Activated T-cell treated with anti-CD3 and anti-CD28 coated beads, Interleukin-2, amount 50 U/mL, for 72 hours (primary cell): ENCODE measurements at regions not wholly inside any gene's neighbourhood (a gene's known extent, or its start where the extent isn't known, plus 50 kb on each side); places are given as distances from the start of the nearest gene placed in this dataset.

ENCODE experiments used
- ATAC-seq, 2 donors: fragments of 150-1000 bp; cut with Tn5 transposase; replicated peaks in 1 of 2; 2 replicates each; pipeline ENCODE4 v1.10.0; 2021; ENCODE audit warnings: moderate library complexity in 2 of 2, mild to moderate bottlenecking in 1 of 2
- DNase-seq, 2 donors: peaks; one replicate each; pipeline ENCODE4 v3.0.0; 2021 to 2022; ENCODE audit warnings: mixed read lengths in 1 of 2
- H3K27ac Mint-ChIP-seq: one replicate; pipeline ENCODE4 v1.8.0; 2022; ENCODE audit warnings: mild to moderate bottlenecking, moderate library complexity, mixed read lengths
- H3K27me3 Mint-ChIP-seq: one replicate; pipeline ENCODE4 v1.8.0; 2022; ENCODE audit warnings: low read depth, mixed read lengths
- H3K36me3 Mint-ChIP-seq, 2 donors: one replicate each; pipeline ENCODE4 v1.8.0; 2022; ENCODE audit warnings: mixed read lengths in 2 of 2, mild to moderate bottlenecking in 1 of 2; ENCODE audit not compliant: insufficient read depth in 2 of 2
- H3K4me1 Mint-ChIP-seq: one replicate; pipeline ENCODE4 v1.8.0; 2022; ENCODE audit warnings: low read depth, mixed read lengths
- H3K4me3 Mint-ChIP-seq, 2 donors: one replicate each; pipeline ENCODE4 v1.8.0; 2022; ENCODE audit warnings: mild to moderate bottlenecking in 2 of 2, mixed read lengths in 2 of 2, moderate library complexity in 2 of 2
- H3K9me3 Mint-ChIP-seq, 2 donors: one replicate each; pipeline ENCODE4 v1.8.0; 2022; ENCODE audit warnings: mixed read lengths in 2 of 2

GRCh38 chr10:111491154-111491553 lies 414.3 kb downstream of the ADRA2A start:
- peaks cover 5% of the 10 kb centered on the region in 2 donors for H3K36me3 Mint-ChIP-seq
- H3K4me1 Mint-ChIP-seq: no peaks in the 10 kb centered on the region
- DNase-seq (no peak), ATAC-seq (no peak)
- no peak overlapping the region for H3K27ac Mint-ChIP-seq
- H3K27me3 Mint-ChIP-seq: no peaks in the 10 kb centered on the region
- H3K9me3 Mint-ChIP-seq: peaks cover 19 to 21% of the 10 kb centered on the region in 2 donors
- no peak overlapping the region for H3K4me3 Mint-ChIP-seq

GRCh38 chr10:111493024-111493625 lies 416.3 kb downstream of the ADRA2A start:
- DNase-seq: no peak
- ATAC-seq: no peak
- H3K36me3 Mint-ChIP-seq: peaks cover 2% of the 10 kb centered on the region in 2 donors

GRCh38 chr10:111498560-111498959 lies 421.7 kb downstream of the ADRA2A start:
- Mint-ChIP-seq H3K4me3 (no peak overlapping the region), H3K27me3 (peaks cover 11% of the 10 kb centered on the region), H3K36me3 (no peaks in the 10 kb centered on the region), H3K4me1 (no peaks in the 10 kb centered on the region), H3K27ac (no peak overlapping the region), H3K9me3 (peaks cover 0 to 5% of the 10 kb centered on the region in 2 donors)
- DNase-seq (no peak), ATAC-seq (no peak)

More at GRCh38 chr10:111493024-111493625, 416.3 kb downstream of the ADRA2A start:
- H3K27ac Mint-ChIP-seq: no peak overlapping the region
- no peak overlapping the region for H3K4me3 Mint-ChIP-seq
- H3K9me3 Mint-ChIP-seq: peaks cover 14 to 15% of the 10 kb centered on the region in 2 donors
- no peaks in the 10 kb centered on the region for H3K4me1 Mint-ChIP-seq
- H3K27me3 Mint-ChIP-seq: peaks cover 6% of the 10 kb centered on the region

GRCh38 chr10:111504376-111504775 lies 427.5 kb downstream of the ADRA2A start:
- Mint-ChIP-seq H3K9me3 (peaks cover 0 to 7% of the 10 kb centered on the region in 2 donors), H3K27me3 (peaks cover 6% of the 10 kb centered on the region), H3K4me3 (no peak overlapping the region), H3K36me3 (no peaks in the 10 kb centered on the region), H3K27ac (no peak overlapping the region), H3K4me1 (no peaks in the 10 kb centered on the region)
- no peak for DNase-seq
- ATAC-seq: no peak

GRCh38 chr10:111506266-111507034 lies 429.6 kb downstream of the ADRA2A start:
- no peak overlapping the region for H3K4me3 Mint-ChIP-seq
- ATAC-seq (no peak), DNase-seq (no peak)
- H3K27me3 Mint-ChIP-seq: peaks cover 5% of the 10 kb centered on the region
- H3K36me3 Mint-ChIP-seq: no peaks in the 10 kb centered on the region
- peaks cover 0 to 7% of the 10 kb centered on the region in 2 donors for H3K9me3 Mint-ChIP-seq
- no peak overlapping the region for H3K27ac Mint-ChIP-seq
- no peaks in the 10 kb centered on the region for H3K4me1 Mint-ChIP-seq

GRCh38 chr10:111511751-111512150 lies 434.9 kb downstream of the ADRA2A start:
- Mint-ChIP-seq H3K36me3 (no peaks in the 10 kb centered on the region), H3K4me3 (no peak overlapping the region), H3K27ac (no peak overlapping the region), H3K9me3 (no peaks in the 10 kb centered on the region), H3K4me1 (no peaks in the 10 kb centered on the region), H3K27me3 (no peaks in the 10 kb centered on the region)
- no peak for DNase-seq
- ATAC-seq: no peak

- Mint-ChIP-seq H3K9me3 (no peaks in the 10 kb centered on the region), H3K36me3 (no peaks in the 10 kb centered on the region), H3K4me1 (no peaks in the 10 kb centered on the region), H3K27ac (no peak overlapping the region), H3K4me3 (no peak overlapping the region), H3K27me3 (no peaks in the 10 kb centered on the region)
- no peak for ATAC-seq
- DNase-seq: no peak
Observed at GRCh38 chr10:111515264-111515663, 438.4 kb downstream of the ADRA2A start.

- H3K27me3 Mint-ChIP-seq: no peaks in the 10 kb centered on the region
- ATAC-seq: no peak
- H3K4me1 Mint-ChIP-seq: no peaks in the 10 kb centered on the region
- no peak overlapping the region for H3K4me3 Mint-ChIP-seq
- no peak for DNase-seq
- no peaks in the 10 kb centered on the region for H3K36me3 Mint-ChIP-seq
- H3K27ac Mint-ChIP-seq: no peak overlapping the region
- no peaks in the 10 kb centered on the region for H3K9me3 Mint-ChIP-seq
Observed at GRCh38 chr10:111515706-111516105, 438.9 kb downstream of the ADRA2A start.

- DNase-seq (no peak), ATAC-seq (no peak)
- no peaks in the 10 kb centered on the region for H3K27me3 Mint-ChIP-seq
- no peak overlapping the region for H3K4me3 Mint-ChIP-seq
- no peaks in the 10 kb centered on the region for H3K36me3 Mint-ChIP-seq
- no peak overlapping the region for H3K27ac Mint-ChIP-seq
- H3K9me3 Mint-ChIP-seq: no peaks in the 10 kb centered on the region
- no peaks in the 10 kb centered on the region for H3K4me1 Mint-ChIP-seq
Observed at GRCh38 chr10:111516144-111516543, 439.3 kb downstream of the ADRA2A start.

GRCh38 chr10:111522141-111522540 lies 445.3 kb downstream of the ADRA2A start:
- H3K9me3 Mint-ChIP-seq: no peaks in the 10 kb centered on the region
- DNase-seq: no peak
- no peaks in the 10 kb centered on the region for H3K36me3 Mint-ChIP-seq
- H3K27ac Mint-ChIP-seq: no peak overlapping the region
- no peak for ATAC-seq
- H3K4me3 Mint-ChIP-seq: no peak overlapping the region
- no peaks in the 10 kb centered on the region for H3K27me3 Mint-ChIP-seq
- no peaks in the 10 kb centered on the region for H3K4me1 Mint-ChIP-seq

- Mint-ChIP-seq H3K27me3 (no peaks in the 10 kb centered on the region), H3K4me3 (no peak overlapping the region)
Observed at GRCh38 chr10:111522551-111522950, 445.7 kb downstream of the ADRA2A start.

GRCh38 chr10:111523016-111523415 lies 446.2 kb downstream of the ADRA2A start:
- DNase-seq: no peak
- Mint-ChIP-seq H3K4me3 (no peak overlapping the region), H3K4me1 (no peaks in the 10 kb centered on the region), H3K27me3 (no peaks in the 10 kb centered on the region), H3K36me3 (no peaks in the 10 kb centered on the region), H3K9me3 (no peaks in the 10 kb centered on the region), H3K27ac (no peak overlapping the region)
- ATAC-seq: no peak

More at GRCh38 chr10:111522551-111522950, 445.7 kb downstream of the ADRA2A start:
- H3K9me3 Mint-ChIP-seq: no peaks in the 10 kb centered on the region
- H3K4me1 Mint-ChIP-seq: no peaks in the 10 kb centered on the region
- H3K27ac Mint-ChIP-seq: no peak overlapping the region
- DNase-seq: no peak
- no peak for ATAC-seq
- no peaks in the 10 kb centered on the region for H3K36me3 Mint-ChIP-seq

GRCh38 chr10:111524134-111524533 lies 447.3 kb downstream of the ADRA2A start:
- no peaks in the 10 kb centered on the region for H3K27me3 Mint-ChIP-seq
- H3K36me3 Mint-ChIP-seq: no peaks in the 10 kb centered on the region
- ATAC-seq (no peak), DNase-seq (no peak)
- no peaks in the 10 kb centered on the region for H3K4me1 Mint-ChIP-seq
- no peaks in the 10 kb centered on the region for H3K9me3 Mint-ChIP-seq
- H3K4me3 Mint-ChIP-seq: no peak overlapping the region
- no peak overlapping the region for H3K27ac Mint-ChIP-seq

GRCh38 chr10:111525696-111526095 lies 448.9 kb downstream of the ADRA2A start:
- Mint-ChIP-seq H3K36me3 (no peaks in the 10 kb centered on the region), H3K4me1 (no peaks in the 10 kb centered on the region), H3K4me3 (no peak overlapping the region), H3K9me3 (no peaks in the 10 kb centered on the region), H3K27ac (no peak overlapping the region), H3K27me3 (no peaks in the 10 kb centered on the region)
- DNase-seq (no peak), ATAC-seq (no peak)
